Lower lobe of right lung (tissue), 2 donors: ENCODE measurements at regions not wholly inside any gene's neighbourhood (a gene's known extent, or its start where the extent isn't known, plus 50 kb on each side); places are given as distances from the start of the nearest gene placed in this dataset.
"Not testable (repeated sequence)": the region's sequence is repeated elsewhere in the genome, so short reads cannot be mapped to it uniquely, and the experiment has no call there.

Experiments used
- ATAC-seq, 2 donors: fragments of 200-7000 bp; cut with Tn5 transposase; one replicate each; pipeline ENCODE4 v1.9.1; 2020 to 2022; ENCODE audit warnings: mild to moderate bottlenecking in 2 of 2, moderate library complexity in 2 of 2
- DNase-seq: peaks from one replicate; pipeline ENCODE4 v3.0.0-alpha.2; 2020
- H3K27ac ChIP-seq: fragments of 200-600 bp; one replicate; pipeline ENCODE4 v1.8.0; 2022
- H3K27me3 ChIP-seq: fragments of 200-600 bp; one replicate; pipeline ENCODE4 v1.8.0; 2022; ENCODE audit warnings: low read depth
- H3K36me3 ChIP-seq: fragments of 200-600 bp; one replicate; pipeline ENCODE4 v1.8.0; 2022; ENCODE audit warnings: mild to moderate bottlenecking
- H3K4me1 ChIP-seq: fragments of 200-600 bp; one replicate; pipeline ENCODE4 v1.8.0; 2022
- H3K4me3 ChIP-seq: fragments of 200-600 bp; one replicate; pipeline ENCODE4 v1.8.0; 2022; ENCODE audit warnings: mild to moderate bottlenecking
- H3K9me3 ChIP-seq: fragments of 200-600 bp; one replicate; pipeline ENCODE4 v1.8.0; 2022
- intact Hi-C: fragments of 100-400 bp; cut with DNase I; formaldehyde crosslinking; loops from one replicate; pipeline ENCODE4 v1.11.0; 2022
- TF ChIP-seq, protein P1 (sequence below): fragments of 200-600 bp; IDR thresholded peaks from one replicate; pipeline ENCODE4 v1.8.0; 2022; ENCODE audit warnings: antibody characterized with exemption, mild to moderate bottlenecking
- donor health status: DM: no; HTN: yes; CAD: no; lungs with severe emphysema.

DNA sequence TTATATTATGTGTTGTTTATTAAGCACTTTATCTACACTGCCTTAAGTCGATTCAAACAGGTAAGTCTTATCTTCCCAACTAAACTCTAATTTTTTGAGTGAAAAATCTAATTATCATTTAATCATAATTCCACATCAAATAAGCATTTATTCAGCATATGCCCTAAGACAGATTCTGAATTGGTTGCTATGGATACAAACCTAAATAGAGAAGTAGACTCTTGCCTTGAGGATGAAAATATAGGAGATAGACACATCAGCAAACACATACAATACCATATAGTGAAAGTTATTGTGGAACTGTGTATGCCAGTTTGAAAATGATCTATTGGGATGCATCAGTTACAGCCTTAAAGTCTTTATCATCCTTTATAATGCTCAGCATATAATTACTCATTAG is 1679.9 kb downstream of the SLITRK1 start:
- H3K27ac ChIP-seq = no peak overlapping the region
- intact Hi-C loops = no loop called here
- DNase-seq (no peak), ATAC-seq (no peak)
- H3K4me3 ChIP-seq = no peak overlapping the region
- no peaks in the 10 kb centered on the region for H3K4me1 ChIP-seq
- H3K36me3 ChIP-seq = no peaks in the 10 kb centered on the region
- TF ChIP-seq, protein P1, sequence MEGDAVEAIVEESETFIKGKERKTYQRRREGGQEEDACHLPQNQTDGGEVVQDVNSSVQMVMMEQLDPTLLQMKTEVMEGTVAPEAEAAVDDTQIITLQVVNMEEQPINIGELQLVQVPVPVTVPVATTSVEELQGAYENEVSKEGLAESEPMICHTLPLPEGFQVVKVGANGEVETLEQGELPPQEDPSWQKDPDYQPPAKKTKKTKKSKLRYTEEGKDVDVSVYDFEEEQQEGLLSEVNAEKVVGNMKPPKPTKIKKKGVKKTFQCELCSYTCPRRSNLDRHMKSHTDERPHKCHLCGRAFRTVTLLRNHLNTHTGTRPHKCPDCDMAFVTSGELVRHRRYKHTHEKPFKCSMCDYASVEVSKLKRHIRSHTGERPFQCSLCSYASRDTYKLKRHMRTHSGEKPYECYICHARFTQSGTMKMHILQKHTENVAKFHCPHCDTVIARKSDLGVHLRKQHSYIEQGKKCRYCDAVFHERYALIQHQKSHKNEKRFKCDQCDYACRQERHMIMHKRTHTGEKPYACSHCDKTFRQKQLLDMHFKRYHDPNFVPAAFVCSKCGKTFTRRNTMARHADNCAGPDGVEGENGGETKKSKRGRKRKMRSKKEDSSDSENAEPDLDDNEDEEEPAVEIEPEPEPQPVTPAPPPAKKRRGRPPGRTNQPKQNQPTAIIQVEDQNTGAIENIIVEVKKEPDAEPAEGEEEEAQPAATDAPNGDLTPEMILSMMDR = no peak
- no peaks in the 10 kb centered on the region for H3K9me3 ChIP-seq
- no peaks in the 10 kb centered on the region for H3K27me3 ChIP-seq

DNA sequence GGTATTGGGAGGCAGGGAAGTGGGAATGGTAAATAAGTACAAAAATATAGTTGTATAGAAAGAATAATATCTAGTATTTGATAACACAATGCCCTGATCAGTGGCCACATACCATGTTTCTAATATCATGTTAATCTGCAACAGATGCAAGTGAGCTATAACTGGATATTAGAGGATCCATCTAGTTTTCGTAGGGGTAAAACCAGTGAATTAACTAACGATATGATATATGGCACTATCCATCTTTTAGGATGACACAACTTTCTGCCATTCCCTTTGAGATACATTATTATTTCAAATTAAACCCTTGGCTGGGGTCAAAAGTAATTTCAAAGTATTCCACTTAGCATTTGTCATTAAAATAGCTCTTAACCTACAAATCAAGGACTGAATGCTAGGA is 1686.2 kb downstream of the SLITRK1 start:
- intact Hi-C loops = no loop called here
- no peaks in the 10 kb centered on the region for H3K27me3 ChIP-seq
- H3K9me3 ChIP-seq = no peaks in the 10 kb centered on the region
- H3K4me3 ChIP-seq = no peak overlapping the region
- H3K4me1 ChIP-seq = no peaks in the 10 kb centered on the region
- TF ChIP-seq, protein P1 = no peak
- no peaks in the 10 kb centered on the region for H3K36me3 ChIP-seq
- DNase-seq = no peak
- no peak for ATAC-seq
- no peak overlapping the region for H3K27ac ChIP-seq

DNA sequence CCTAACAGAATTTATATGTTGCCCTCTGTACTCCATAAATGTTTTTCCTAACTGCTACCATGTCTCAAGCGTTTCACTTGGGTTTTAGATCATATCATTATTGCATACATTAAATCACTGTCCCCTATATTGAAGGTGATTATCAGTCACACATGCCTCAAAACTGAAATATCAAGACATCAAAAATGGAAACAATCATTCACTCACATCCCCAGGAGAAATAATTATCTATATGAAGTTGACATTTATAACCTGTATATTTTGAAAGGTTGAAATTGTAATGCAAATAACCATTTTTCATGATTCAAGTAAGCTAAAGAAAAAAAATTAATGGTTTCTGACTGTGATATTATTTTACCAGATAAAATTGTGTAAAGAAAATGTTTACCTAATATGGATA is 1695.0 kb downstream of the SLITRK1 start:
- Histone ChIP-seq H3K36me3 (no peaks in the 10 kb centered on the region), H3K27ac (no peak overlapping the region), H3K4me3 (no peak overlapping the region), H3K9me3 (no peaks in the 10 kb centered on the region), H3K4me1 (no peaks in the 10 kb centered on the region), H3K27me3 (no peaks in the 10 kb centered on the region)
- ATAC-seq (no peak), DNase-seq (no peak)
- intact Hi-C loops = no loop called here
- TF ChIP-seq, protein P1 = no peak

DNA sequence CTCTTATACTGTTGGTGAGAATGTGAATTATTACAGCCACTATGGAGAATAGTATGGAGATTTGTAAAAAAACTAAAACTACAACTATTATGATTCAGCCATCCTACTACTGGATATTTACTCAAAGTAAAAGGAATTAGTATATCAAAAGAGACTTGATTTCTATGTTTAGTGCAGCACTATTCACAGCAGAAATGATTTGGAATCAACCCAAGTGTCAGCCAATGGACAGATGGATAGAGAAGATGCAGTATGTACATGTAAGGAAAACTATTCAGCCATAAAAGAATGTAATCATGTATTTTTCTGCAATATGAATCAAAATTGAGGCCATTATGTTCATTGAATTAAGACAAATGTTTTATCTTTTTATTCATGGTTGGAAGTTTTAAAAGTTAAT is 1705.5 kb downstream of the SLITRK1 start:
- Histone ChIP-seq H3K27ac (no peak overlapping the region), H3K4me1 (no peaks in the 10 kb centered on the region), H3K4me3 (no peak overlapping the region), H3K9me3 (no peaks in the 10 kb centered on the region), H3K36me3 (no peaks in the 10 kb centered on the region), H3K27me3 (no peaks in the 10 kb centered on the region)
- DNase-seq (no peak), ATAC-seq (no peak)
- TF ChIP-seq, protein P1 = no peak
- intact Hi-C loops = no loop called here

DNA sequence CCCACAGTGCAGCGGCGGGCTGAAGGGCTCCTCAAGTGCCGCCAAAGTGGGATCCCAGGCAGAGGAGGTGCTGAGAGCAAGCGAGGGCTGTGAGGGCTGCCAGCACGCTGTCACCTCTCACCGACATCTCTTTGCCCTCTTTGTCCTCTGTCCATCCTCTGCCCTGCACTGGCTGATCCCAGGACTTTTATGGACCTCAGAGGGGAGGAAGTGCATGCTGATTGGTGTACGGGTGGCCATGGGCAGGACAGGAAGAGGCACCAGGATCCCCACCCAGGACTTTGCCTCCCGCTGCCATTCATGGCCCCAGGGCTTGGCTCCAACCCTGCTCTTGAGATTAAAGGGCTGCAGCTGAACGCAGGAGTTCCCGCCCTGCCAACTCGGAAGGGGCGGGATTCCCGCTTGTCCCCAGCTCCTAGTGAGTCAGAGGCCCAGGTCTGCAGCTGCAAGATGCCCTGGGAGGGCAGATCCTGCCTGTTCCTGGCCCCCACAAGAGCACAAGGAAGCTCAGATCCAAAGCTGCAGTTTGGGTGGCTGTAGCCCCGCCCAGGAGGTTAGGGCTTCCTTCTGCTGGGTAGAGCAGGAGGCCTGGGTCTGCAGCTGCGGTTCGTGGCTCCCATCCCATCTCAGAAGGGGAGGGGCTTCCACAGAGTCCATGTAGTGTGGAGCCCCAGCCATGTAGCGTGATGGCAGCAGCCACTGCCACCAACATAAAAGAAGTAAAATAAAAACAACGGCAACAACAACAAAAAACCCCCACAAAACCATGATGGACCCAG is 1716.7 kb downstream of the SLITRK1 start:
- H3K27ac ChIP-seq = no peak overlapping the region
- no peak overlapping the region for H3K4me3 ChIP-seq
- DNase-seq (no peak), ATAC-seq (no peak)
- H3K9me3 ChIP-seq = peaks cover 3% of the 10 kb centered on the region
- intact Hi-C loops = no loop called here
- no peaks in the 10 kb centered on the region for H3K27me3 ChIP-seq
- H3K4me1 ChIP-seq = no peaks in the 10 kb centered on the region
- TF ChIP-seq, protein P1 = no peak
- H3K36me3 ChIP-seq = no peaks in the 10 kb centered on the region

DNA sequence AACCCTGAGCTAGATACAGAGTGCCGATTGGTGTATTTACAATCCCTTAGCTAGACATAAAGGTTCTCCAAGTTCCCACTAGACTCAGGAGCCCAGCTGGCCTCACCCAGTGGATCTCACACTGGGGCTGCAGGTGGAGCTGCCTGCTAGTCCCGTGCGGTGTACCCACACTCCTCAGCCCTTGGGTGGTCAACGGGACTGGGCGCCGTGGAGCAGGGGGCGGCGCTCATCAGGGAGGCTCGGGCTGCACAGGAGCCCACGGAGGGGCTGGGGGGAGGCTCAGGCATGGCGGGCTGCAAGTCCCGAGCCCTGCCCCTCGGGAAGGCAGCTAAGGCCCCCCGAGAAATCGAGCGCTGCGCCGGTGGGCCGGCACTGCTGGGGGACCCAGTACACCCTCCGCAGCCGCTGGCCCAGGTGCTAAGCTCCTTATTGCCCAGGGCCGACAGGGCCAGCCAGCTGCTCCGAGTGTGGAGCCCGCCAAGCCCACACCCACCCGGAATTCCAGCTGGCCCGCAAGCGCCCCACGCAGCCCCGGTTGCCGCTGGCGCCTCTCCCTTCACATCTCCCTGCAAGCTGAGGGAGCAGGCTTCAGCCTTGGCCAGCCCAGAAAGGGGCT is 1717.4 kb downstream of the SLITRK1 start:
- ATAC-seq, intact Hi-C loops, H3K9me3 ChIP-seq, H3K4me1 ChIP-seq, H3K36me3 ChIP-seq, H3K27me3 ChIP-seq, H3K4me3 ChIP-seq, DNase-seq, H3K27ac ChIP-seq: not testable (repeated sequence)
